SHP77 (cell line): ENCODE measurements at regions not wholly inside any gene's neighbourhood (a gene's known extent, or its start where the extent isn't known, plus 50 kb on each side); places are given as distances from the start of the nearest gene placed in this dataset.

Experiments
- DNase-seq, 2 experiments: peaks; one replicate each; lab custom pipeline; 2025; lab: John Stamatoyannopoulos, UW

GRCh38 chr9:36764364-36765076 lies 191.8 kb downstream of the MELK start:
- DNase-seq: peak; percentile 37 to 51

- no peak for DNase-seq
Observed at GRCh38 chr9:36765077-36765390, 192.3 kb downstream of the MELK start.

GRCh38 chr9:36765468-36766341 lies 193.0 kb downstream of the MELK start:
- peak; percentile 89 to 90 for DNase-seq

GRCh38 chr9:36768677-36769076 lies 196.0 kb downstream of the MELK start:
- DNase-seq: no peak

GRCh38 chr9:36770025-36770424 lies 197.3 kb downstream of the MELK start:
- no peak for DNase-seq

GRCh38 chr9:36772449-36773403 lies 200.0 kb downstream of the MELK start:
- no peak for DNase-seq

GRCh38 chr9:36778682-36779081 lies 206.0 kb downstream of the MELK start:
- DNase-seq: no peak

GRCh38 chr9:36779582-36779981 lies 206.9 kb downstream of the MELK start:
- DNase-seq: no peak

GRCh38 chr9:36780186-36780585 lies 207.5 kb downstream of the MELK start:
- DNase-seq: no peak

- DNase-seq: peak in 1 of 2 experiments; percentile 12
Observed at GRCh38 chr9:36781533-36781932, 208.8 kb downstream of the MELK start.
